ENCODE measurements at regions not wholly inside any gene's neighbourhood (a gene's known extent, or its start where the extent isn't known, plus 50 kb on each side); places are given as distances from the start of the nearest gene placed in this dataset.
"Not testable (repeated sequence)": the region's sequence is repeated elsewhere in the genome, so short reads cannot be mapped to it uniquely, and the experiment has no call there.

DNA sequence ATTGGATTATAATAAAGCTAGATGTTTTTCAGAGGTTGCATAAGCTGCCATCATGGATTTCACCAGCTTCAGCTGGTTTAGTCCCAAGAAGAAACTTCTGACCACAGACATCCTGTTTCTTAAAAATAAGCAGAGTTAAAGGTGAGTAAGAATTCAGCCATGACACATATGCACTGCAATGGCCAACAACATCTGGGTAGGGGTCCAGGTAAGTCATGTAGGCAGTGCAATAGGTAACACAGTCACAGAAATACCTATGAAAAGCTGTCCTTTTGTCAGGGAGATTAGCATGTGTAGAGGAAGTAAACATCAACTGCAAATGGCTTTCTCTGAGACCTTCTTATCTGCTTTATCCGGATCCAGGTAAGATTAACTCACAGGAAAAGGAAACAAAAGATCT, 85.6 kb downstream of the PPIAL4G start:
- H3K27me3 Mint-ChIP-seq; ATAC-seq (ENCODE audit: low read depth in 2 of 2); H3K9me3 Mint-ChIP-seq; H3K36me3 Mint-ChIP-seq; DNase-seq: not testable (repeated sequence)
- peak overlapping the region in 1 of 6 donors; percentile 34 for H3K27ac Mint-ChIP-seq
- H3K4me3 Mint-ChIP-seq, result peak overlapping the region in 2 of 8 donors; percentile 28 to 49
- H3K4me1 Mint-ChIP-seq, result peaks cover 12 to 24% (median 16%) of the 10 kb centered on the region in 3 donors

DNA sequence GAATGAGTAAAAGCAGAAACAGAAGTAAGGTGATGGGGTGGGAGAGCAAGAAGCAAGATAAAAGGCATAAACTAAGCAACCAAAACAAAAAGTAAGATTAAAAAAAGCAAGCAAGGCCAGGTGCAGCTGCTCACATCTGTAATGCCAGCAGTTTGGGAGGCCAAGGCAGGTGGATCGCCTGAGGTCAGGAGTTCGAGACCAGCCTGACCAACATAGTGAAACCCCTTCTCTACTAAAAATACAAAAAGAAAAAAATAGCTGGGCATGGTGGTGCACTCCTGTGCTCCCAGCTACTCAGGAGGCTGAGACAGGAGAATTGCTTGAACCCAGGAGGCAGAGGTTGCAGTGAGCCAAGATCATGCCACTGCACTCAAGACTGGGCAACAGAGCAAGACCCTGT, 90.6 kb downstream of the PPIAL4G start:
- not testable (repeated sequence) for H3K27ac Mint-ChIP-seq; H3K27me3 Mint-ChIP-seq; DNase-seq; H3K4me3 Mint-ChIP-seq; H3K36me3 Mint-ChIP-seq; H3K9me3 Mint-ChIP-seq; ATAC-seq (ENCODE audit: low read depth in 2 of 2)
- peaks cover 16 to 19% (median 16%) of the 10 kb centered on the region in 3 donors for H3K4me1 Mint-ChIP-seq

DNA sequence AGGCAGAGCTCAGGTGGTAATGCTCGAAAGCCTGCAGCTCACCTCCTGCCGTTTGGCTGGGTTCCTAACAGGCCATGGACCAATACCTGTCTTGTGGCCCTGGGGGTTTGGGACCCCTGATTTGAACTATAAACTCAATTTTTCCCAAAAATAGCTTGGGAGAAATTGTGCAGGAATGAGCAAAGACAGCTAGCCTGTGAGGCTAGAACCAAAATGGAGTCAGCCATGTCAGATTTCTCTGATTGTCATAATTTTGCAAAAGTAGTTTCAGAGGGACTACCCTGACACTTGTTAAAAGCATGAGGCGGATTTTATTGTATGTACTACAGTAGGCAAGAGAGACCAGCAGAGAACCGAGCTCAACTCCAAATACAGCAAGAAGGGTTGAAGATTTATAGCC, 91.8 kb downstream of the PPIAL4G start:
- not testable (repeated sequence) for H3K36me3 Mint-ChIP-seq; H3K27ac Mint-ChIP-seq; H3K27me3 Mint-ChIP-seq; DNase-seq; H3K9me3 Mint-ChIP-seq; ATAC-seq (ENCODE audit: low read depth in 2 of 2)
- Mint-ChIP-seq H3K4me1 (peaks cover 21 to 26% (median 21%) of the 10 kb centered on the region in 3 donors), H3K4me3 (peak overlapping the region in 1 of 8 donors; percentile 5)

DNA sequence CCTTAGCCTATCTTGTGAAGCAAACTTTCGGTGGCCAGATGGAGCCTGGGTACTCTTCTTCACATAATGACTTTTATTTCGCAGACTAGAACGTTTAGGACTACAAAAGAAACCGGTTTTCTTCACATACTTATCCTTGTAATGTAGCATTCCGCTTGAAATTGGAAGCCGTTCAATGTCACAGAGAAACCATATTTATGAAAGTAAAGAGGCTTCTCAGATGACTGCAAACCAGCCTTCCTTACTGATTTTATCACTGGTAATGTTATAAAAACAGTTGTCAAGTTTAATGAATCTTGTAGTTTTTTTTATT, 94.1 kb downstream of the PPIAL4G start:
- no peak for DNase-seq
- H3K27me3 Mint-ChIP-seq, result no peaks in the 10 kb centered on the region

DNA sequence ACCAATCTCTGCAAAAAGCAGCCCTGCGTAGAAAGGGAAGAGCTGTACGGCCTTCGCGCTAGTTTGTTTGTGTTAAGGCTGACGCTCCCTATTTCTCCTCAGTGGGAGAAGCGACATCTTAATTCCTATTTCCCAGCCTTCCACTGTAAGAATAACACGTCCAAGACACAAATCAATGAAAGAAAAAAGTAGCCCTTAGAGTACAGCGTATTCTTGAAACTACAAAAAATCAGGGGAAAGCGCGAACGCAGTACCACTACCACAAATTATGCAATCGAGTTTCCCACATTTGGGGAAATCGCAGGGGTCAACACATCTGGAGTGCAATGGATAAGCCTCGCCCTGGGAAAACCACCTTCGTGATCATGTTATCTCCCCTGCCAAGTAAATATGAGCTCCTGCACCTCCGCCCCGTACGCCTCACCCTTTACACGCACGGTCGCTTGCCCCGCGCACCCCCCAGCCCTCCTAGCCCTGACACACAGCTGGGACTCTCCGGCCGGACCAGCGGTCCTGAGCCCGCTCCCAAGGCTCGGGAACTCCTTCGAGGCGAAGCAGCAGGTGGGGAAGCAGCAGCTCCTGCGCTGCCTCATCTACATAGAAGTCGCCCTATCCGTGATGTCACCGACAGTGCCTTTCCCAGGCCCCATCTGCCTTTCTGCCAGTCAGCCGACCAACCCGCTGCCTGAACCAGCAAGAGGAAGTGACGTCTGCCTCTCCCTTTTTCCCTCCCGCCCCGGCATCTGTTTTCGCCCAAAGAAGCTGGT, 94.7 kb downstream of the PPIAL4G start:
- DNase-seq (peak; percentile 82), ATAC-seq (ENCODE audit: low read depth in 2 of 2) (peak; percentile 85 to 88)
- Mint-ChIP-seq H3K27ac (peak overlapping the region; percentile 100), H3K4me1 (peaks cover 38 to 53% (median 40%) of the 10 kb centered on the region in 3 donors), H3K9me3 (no peaks in the 10 kb centered on the region), H3K36me3 (no peaks in the 10 kb centered on the region), H3K4me3 (peak overlapping the region; percentile 88 to 99 (median 98)), H3K27me3 (no peaks in the 10 kb centered on the region)

More for the DNA sequence above, 94.1 kb downstream of the PPIAL4G start:
- Mint-ChIP-seq H3K4me1 (peaks cover 38 to 49% (median 40%) of the 10 kb centered on the region in 3 donors), H3K27ac (peak overlapping the region; percentile 100), H3K36me3 (no peaks in the 10 kb centered on the region), H3K9me3 (no peaks in the 10 kb centered on the region), H3K4me3 (peak overlapping the region; percentile 88 to 99 (median 98))
- ATAC-seq (ENCODE audit: low read depth in 2 of 2), result no peak

DNA sequence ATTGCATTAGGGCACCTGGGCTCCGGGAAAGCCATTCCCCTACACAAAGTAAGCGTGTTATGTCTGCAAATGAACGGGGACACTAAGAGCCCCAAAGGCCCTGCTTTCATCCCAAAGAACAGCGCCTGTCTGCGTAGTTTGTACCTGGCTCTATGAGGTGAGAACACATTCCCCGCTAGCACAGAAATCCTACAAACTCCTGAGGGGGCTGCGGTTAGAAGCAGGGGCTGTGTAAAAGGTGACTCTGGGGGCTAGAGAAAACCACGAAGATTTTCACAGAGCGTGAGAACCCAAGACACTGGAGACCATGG, 95.2 kb downstream of the PPIAL4G start:
- not testable (repeated sequence) for H3K9me3 Mint-ChIP-seq; H3K36me3 Mint-ChIP-seq; DNase-seq; ATAC-seq (ENCODE audit: low read depth in 2 of 2); H3K27me3 Mint-ChIP-seq
- Mint-ChIP-seq H3K27ac (peak overlapping the region; percentile 100), H3K4me3 (peak overlapping the region in 7 of 8 donors; percentile 88 to 99 (median 97)), H3K4me1 (peaks cover 41 to 59% (median 46%) of the 10 kb centered on the region in 3 donors)

DNA sequence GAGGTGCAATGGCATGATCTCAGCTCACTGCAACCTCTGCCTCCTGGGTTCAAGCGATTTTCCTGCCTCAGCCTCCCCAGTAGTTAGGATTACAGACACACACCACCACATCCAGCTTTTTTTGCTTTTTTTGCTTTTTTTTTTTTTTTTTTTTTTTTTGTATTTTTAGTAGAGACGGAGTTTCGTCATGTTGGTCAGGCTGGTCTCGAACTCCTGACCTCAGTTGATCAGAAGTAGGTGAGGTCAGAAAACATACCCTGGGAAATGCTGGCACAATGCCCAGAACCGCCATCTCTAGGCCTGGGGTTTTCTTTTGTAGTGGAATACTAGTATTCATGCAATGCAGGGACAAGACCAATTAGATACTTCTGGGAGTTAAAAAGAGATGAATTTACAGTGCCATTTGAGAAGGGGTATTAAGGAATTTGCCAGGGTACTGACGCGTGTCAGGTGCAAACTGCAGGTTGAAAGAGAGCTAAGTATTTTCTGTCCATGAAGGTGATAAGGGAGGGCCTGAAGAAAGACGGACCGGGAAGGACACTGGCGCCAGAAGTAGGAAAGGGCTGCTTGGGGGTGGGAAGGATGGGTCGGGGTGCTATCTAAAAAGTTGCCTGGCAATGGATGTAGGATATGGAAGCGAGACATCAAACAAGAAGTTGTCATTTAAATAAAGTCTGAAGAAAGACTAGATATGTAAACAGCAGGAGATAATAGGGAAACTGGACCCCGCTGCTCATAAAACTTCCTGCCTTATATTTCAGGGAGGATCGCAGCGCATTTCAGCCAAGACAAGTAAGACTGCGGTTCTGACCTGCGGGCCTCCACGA, 95.8 kb downstream of the PPIAL4G start:
- peak overlapping the region; percentile 84 to 100 (median 100) for H3K27ac Mint-ChIP-seq
- ATAC-seq (ENCODE audit: low read depth in 2 of 2); DNase-seq; H3K36me3 Mint-ChIP-seq; H3K27me3 Mint-ChIP-seq; H3K9me3 Mint-ChIP-seq: not testable (repeated sequence)
- peaks cover 41 to 63% (median 50%) of the 10 kb centered on the region in 3 donors for H3K4me1 Mint-ChIP-seq
- peak overlapping the region; percentile 10 to 99 (median 90) for H3K4me3 Mint-ChIP-seq

DNA sequence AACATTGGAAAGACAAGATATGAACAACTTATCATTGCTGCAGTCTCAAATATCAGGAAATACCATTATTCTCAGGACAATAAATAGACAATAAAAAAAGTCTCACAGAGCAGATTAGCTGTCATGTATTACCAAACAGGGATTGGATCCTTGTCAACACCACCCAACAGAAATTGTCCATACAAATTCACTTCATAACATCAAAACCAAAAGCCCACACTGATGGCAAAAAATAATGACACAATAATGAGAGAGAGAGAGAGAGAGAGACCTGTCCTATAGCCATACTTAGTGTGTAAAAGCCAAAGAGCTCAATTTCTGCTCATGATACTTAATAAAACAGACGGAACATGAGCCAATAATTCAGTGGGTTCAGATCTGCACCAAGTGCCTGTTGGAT, 96.5 kb downstream of the PPIAL4G start:
- Mint-ChIP-seq H3K4me3 (peak overlapping the region in 3 of 8 donors; percentile 4 to 77 (median 30)), H3K9me3 (no peaks in the 10 kb centered on the region), H3K36me3 (no peaks in the 10 kb centered on the region), H3K4me1 (peaks cover 41 to 67% (median 50%) of the 10 kb centered on the region in 3 donors), H3K27me3 (no peaks in the 10 kb centered on the region), H3K27ac (peak overlapping the region in 5 of 6 donors; percentile 48 to 100 (median 92))
- DNase-seq (no peak), ATAC-seq (ENCODE audit: low read depth in 2 of 2) (no peak)

DNA sequence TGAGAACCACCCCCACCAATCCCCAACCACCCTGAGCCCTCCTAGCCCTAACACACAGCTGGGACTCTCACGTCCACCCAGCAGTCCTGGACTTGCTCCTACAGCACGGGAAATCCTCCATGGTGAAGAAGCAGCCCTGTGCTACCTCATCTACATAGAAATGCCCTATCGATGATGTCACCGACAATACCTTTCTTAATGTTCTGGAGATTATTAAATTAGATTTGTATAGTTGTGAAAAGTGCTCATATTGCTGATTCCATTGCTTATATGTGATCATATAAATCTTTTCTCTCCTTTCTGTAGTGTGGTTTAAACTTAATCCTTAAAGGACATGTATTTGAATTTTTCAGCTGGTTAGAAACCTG, 97.1 kb downstream of the PPIAL4G start:
- Mint-ChIP-seq H3K4me1 (peaks cover 41 to 67% (median 50%) of the 10 kb centered on the region in 3 donors), H3K27ac (peak overlapping the region; percentile 11 to 100 (median 90)), H3K4me3 (peak overlapping the region in 5 of 8 donors; percentile 4 to 48 (median 31))
- not testable (repeated sequence) for DNase-seq; H3K9me3 Mint-ChIP-seq; H3K36me3 Mint-ChIP-seq; ATAC-seq (ENCODE audit: low read depth in 2 of 2); H3K27me3 Mint-ChIP-seq

DNA sequence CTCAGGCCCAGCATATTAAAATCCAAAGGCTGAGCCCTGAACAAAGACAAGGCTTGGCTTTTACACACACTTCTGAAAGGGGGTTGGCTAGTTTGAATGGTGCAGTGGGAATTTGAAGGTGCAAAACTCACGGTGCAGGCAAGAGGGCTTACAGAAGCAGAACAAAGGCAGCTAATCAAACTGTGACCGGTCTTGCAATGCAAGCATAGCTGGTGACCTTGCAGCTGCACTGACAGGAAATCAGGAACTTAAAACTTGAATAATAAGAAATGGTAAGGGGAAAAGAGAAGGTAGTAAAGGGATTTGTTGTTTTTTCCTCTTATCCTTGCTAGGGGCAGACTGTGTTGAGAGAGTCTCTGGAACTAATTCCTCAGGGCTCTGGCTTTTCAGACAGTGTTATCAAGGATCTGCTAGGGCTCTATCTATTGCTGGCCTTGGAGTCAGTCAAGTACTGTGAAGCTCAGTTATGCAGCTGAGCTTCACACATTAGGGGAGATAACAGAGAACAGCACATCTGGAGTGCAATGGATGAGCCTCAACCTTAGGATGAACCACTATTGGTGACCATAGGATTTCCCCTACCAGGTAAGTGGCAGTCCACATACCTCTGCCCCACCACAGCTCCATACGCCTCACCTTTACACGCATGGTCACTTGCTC, 97.6 kb downstream of the PPIAL4G start:
- ATAC-seq (ENCODE audit: low read depth in 2 of 2) (peak; percentile 29 to 37), DNase-seq (peak; percentile 31)
- Mint-ChIP-seq H3K4me1 (peaks cover 41 to 67% (median 50%) of the 10 kb centered on the region in 3 donors), H3K4me3 (peak overlapping the region in 6 of 8 donors; percentile 4 to 48 (median 33)), H3K9me3 (no peaks in the 10 kb centered on the region), H3K36me3 (no peaks in the 10 kb centered on the region), H3K27ac (peak overlapping the region; percentile 0 to 100 (median 90)), H3K27me3 (peaks cover 0 to 3% (median 1%) of the 10 kb centered on the region in 3 donors)

DNA sequence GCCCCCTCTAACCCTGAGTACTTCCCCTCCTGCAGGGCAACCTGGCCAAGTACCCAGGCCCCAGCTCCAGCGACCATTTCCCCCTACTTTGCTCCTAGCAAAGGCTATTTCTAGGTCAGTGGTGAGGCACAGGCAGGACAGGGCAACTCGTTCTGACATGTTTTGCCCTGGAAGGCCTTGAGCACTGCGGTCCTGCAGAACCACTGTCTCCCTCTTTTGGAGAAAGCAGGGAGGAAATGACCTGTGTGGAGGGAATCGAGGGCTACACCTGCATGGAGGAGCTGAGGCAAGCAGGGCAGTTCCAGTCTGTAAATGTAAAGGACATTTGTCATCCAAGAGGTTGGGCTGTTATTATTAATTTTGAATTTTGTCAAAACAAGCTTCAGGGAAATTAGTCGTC, 99.1 kb downstream of the PPIAL4G start:
- Mint-ChIP-seq H3K27me3 (peaks cover 4 to 8% (median 5%) of the 10 kb centered on the region in 3 donors), H3K9me3 (no peaks in the 10 kb centered on the region), H3K36me3 (no peaks in the 10 kb centered on the region), H3K27ac (no peak overlapping the region), H3K4me1 (peaks cover 41 to 77% (median 58%) of the 10 kb centered on the region in 3 donors), H3K4me3 (peak overlapping the region in 1 of 8 donors; percentile 9)
- DNase-seq (no peak), ATAC-seq (ENCODE audit: low read depth in 2 of 2) (no peak)

DNA sequence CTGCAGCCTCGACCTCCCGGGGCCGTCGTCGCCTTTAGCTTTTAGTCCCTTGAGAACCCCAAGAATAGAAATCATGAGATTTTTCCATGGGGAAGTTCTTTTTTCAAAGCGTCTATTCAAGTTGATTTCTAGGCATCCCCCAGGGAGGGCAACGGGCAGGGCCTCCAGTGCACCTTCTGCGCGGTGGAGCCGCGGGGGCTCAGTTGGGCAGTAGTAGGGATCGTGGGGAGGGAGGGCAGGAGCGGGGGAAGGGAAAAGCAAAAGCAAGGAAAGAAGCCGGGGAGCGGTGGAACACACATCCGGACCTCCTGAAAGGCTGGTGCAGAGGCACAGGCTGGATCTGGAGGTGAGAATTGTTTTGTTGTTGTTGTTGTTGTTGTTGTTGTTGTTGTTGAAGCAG, 103.4 kb downstream of the PPIAL4G start:
- Mint-ChIP-seq H3K4me1 (peaks cover 6 to 37% (median 24%) of the 10 kb centered on the region in 3 donors), H3K27ac (no peak overlapping the region), H3K27me3 (peaks cover 4 to 8% (median 5%) of the 10 kb centered on the region in 3 donors), H3K4me3 (peak overlapping the region in 7 of 8 donors; percentile 27 to 86 (median 67)), H3K9me3 (no peaks in the 10 kb centered on the region), H3K36me3 (no peaks in the 10 kb centered on the region)
- DNase-seq (no peak), ATAC-seq (ENCODE audit: low read depth in 2 of 2) (no peak)

DNA sequence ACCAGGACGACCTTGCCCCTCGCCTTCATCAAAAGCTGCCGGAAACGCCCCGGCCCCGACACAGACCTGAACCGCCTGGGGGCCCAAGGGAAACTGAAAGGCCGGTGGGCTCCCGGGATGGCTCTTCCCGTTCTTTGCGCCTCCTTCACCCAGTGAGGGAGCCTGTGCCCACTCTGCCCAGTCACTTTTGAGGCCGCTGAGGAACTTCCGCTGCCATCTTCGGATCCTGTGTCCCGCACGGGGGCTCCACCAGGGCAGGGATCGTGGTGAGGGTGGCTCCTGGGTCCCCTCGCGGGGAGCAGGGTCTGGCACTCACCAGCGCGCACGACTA, 104.0 kb downstream of the PPIAL4G start:
- Mint-ChIP-seq H3K27ac (peak overlapping the region in 1 of 6 donors; percentile 65), H3K4me1 (peaks cover 4 to 31% (median 20%) of the 10 kb centered on the region in 3 donors), H3K27me3 (peaks cover 4 to 8% (median 5%) of the 10 kb centered on the region in 3 donors), H3K4me3 (peak overlapping the region; percentile 27 to 86 (median 68)), H3K9me3 (no peaks in the 10 kb centered on the region), H3K36me3 (no peaks in the 10 kb centered on the region)
- no peak for DNase-seq
- ATAC-seq (ENCODE audit: low read depth in 2 of 2), result no peak
